Adrenal gland (tissue), 9 donors: ENCODE measurements at regions not wholly inside any gene's neighbourhood (a gene's known extent, or its start where the extent isn't known, plus 50 kb on each side); places are given as distances from the start of the nearest gene placed in this dataset.
"Not testable (repeated sequence)": the region's sequence is repeated elsewhere in the genome, so short reads cannot be mapped to it uniquely, and the experiment has no call there.

ENCODE experiments used
- DNase-seq, 7 donors: peaks; one replicate each; pipeline ENCODE4 v3.0.0-alpha.2; 2019 to 2020
- H3K27ac ChIP-seq, 5 donors: fragments of 200-600 bp; sonication (generic) in 4 of 5; 1 replicate in 3 of 5; 2 replicates in 2 of 5; pipeline versions ENCODE4 v1.5.1 to v1.8.0; 2016 to 2020; ENCODE audit warnings: mild to moderate bottlenecking in 1 of 5
- H3K27me3 ChIP-seq: fragments of 200-600 bp; 2 replicates; pipeline ENCODE4 v1.8.0; 2021
- H3K36me3 ChIP-seq, 2 donors: fragments of 200-600 bp; replicated peaks in 1 of 2; 1 replicate in 1 of 2; 2 replicates in 1 of 2; pipeline versions ENCODE4 v1.5.1 to v1.8.0; 2018 to 2022
- H3K4me1 ChIP-seq, 2 donors: fragments of 200-600 bp; replicated peaks in 1 of 2; 1 replicate in 1 of 2; 2 replicates in 1 of 2; pipeline versions ENCODE4 v1.5.1 to v1.8.0; 2018 to 2021
- H3K4me3 ChIP-seq, 4 donors: fragments of 200-600 bp; sonication (generic) in 3 of 4; one replicate each; pipeline ENCODE4 v1.5.1; 2016 to 2018
- H3K9me3 ChIP-seq, 3 donors: fragments of 200-600 bp; sonication (generic) in 1 of 3; replicated peaks in 1 of 3; 1 replicate in 2 of 3; 2 replicates in 1 of 3; pipeline versions ENCODE4 v1.5.1 to v1.8.0; 2016 to 2021
- POLR2A ChIP-seq, 2 donors: fragments of 450-650 bp; IDR thresholded peaks; one replicate each; pipeline ENCODE4 v1.6.1; 2017; ENCODE audit warnings: antibody characterized with exemption in 2 of 2, mild to moderate bottlenecking in 2 of 2, moderate library complexity in 1 of 2
- WGBS, 4 donors: extraction: QIAGEN DNeasy Blood & Tissue Kit in 2 of 4; methylation state at CpG; one replicate each; pipeline versions ENCODE4 v1.1.5 to v1.1.7; 2013 to 2017; 5-methylcytosine and 5-hydroxymethylcytosine counted together
- intact Hi-C, 2 donors: fragments of 100-400 bp; cut with DNase I; formaldehyde crosslinking; loops; one replicate each; pipeline versions ENCODE4 v1.14.1 to v1.15.0; 2022 to 2023
- TF ChIP-seq, protein P1 (sequence below), 6 experiments: fragments of 450-650 bp in 4 of 6; fragments of 200-600 bp in 2 of 6; sonication (generic) in 1 of 6; IDR thresholded peaks; 1 replicate in 5 of 6; 2 replicates in 1 of 6; pipeline versions ENCODE4 v1.5.1 to v1.8.0; 2016 to 2021; ENCODE audit warnings: antibody characterized with exemption in 6 of 6, mild to moderate bottlenecking in 2 of 6, moderate library complexity in 1 of 6
- donor health status: healthy with polysubstance abuse.
- donor health status: Bipolar disorder and iron deficiency.
- donor health status: DM: yes; HTN: yes; CAD: no.
- donor health status: DM: no; HTN: no; CAD: no.
- donor health status: DM: no; HTN: no; CAD: no.

DNA sequence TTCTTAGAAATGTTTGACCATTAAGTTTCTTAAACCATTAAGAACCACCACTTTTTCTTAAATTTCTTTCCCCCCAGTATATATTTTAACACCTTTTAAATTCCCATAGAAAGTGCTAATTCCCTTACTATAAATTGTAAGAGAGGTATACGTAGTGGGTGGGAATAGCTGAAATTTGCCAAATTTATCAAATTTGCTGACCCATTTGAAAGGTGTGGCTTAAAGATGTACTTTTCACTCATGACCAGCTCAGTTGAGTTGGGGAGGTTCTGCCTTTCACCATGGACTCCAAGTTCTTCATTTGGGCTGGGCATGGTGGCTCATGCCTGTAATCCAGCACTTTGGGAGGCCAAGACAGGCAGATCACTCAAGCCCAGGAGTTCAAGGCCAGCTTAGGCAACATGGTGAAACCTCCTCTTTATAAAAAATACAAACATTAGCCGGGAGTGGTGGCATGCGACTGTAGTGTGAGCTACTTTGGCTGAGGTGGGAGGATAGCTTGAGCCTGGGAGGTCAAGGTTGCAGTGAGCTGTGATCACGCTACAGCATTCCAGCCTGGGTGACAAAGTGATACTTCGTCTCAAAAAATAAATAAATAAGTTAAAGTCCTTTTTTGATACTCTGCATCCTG lies 133.2 kb downstream of the MRPL57 start:
- 74 to 85% (median 80%) methylated on average over 5 of the region's 5 CpGs for WGBS, 4 donors

DNA sequence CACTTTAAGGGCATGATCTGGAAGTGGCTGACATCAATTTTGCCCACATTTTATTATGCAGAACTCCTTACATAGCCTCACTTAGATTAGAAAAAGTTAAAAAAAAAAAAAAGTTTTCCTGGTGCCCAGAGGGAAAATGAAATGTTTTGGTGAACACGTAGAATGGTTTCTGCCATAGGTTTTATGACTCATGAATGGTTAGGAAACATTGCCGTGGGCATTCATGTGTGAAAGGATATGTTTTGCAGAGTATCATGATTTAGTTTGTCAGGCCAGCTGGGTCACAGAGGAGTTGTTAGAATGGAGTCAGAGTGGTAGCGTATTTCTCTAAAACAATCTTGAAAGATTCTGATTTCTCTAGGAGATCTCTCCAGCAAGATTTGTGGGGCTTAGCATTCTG lies 133.8 kb downstream of the MRPL57 start:
- Histone ChIP-seq H3K4me1 (no peaks in the 10 kb centered on the region), H3K4me3 (no peak overlapping the region), H3K27ac (no peak overlapping the region), H3K36me3 (no peaks in the 10 kb centered on the region), H3K9me3 (no peaks in the 10 kb centered on the region), H3K27me3 (no peaks in the 10 kb centered on the region)
- intact Hi-C loops, result no loop called here
- DNase-seq, result no peak
- 65 to 96% (median 77%) methylated on average over 3 of the region's 3 CpGs for WGBS, 4 donors
- TF ChIP-seq, protein P1, sequence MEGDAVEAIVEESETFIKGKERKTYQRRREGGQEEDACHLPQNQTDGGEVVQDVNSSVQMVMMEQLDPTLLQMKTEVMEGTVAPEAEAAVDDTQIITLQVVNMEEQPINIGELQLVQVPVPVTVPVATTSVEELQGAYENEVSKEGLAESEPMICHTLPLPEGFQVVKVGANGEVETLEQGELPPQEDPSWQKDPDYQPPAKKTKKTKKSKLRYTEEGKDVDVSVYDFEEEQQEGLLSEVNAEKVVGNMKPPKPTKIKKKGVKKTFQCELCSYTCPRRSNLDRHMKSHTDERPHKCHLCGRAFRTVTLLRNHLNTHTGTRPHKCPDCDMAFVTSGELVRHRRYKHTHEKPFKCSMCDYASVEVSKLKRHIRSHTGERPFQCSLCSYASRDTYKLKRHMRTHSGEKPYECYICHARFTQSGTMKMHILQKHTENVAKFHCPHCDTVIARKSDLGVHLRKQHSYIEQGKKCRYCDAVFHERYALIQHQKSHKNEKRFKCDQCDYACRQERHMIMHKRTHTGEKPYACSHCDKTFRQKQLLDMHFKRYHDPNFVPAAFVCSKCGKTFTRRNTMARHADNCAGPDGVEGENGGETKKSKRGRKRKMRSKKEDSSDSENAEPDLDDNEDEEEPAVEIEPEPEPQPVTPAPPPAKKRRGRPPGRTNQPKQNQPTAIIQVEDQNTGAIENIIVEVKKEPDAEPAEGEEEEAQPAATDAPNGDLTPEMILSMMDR (IDR thresholded peaks at IDR 0.05), result no peak
- TF ChIP-seq POLR2A (IDR thresholded peaks at IDR 0.05), result no peak

More for the DNA sequence above, 133.2 kb downstream of the MRPL57 start:
- Histone ChIP-seq H3K9me3 (no peaks in the 10 kb centered on the region), H3K4me1 (no peaks in the 10 kb centered on the region), H3K4me3 (no peak overlapping the region), H3K36me3 (no peaks in the 10 kb centered on the region), H3K27ac (no peak overlapping the region), H3K27me3 (no peaks in the 10 kb centered on the region)
- intact Hi-C loops, result no loop called here
- no peak for DNase-seq
- TF ChIP-seq, protein P1 (IDR thresholded peaks at IDR 0.05), result no peak
- TF ChIP-seq POLR2A (IDR thresholded peaks at IDR 0.05), result no peak

DNA sequence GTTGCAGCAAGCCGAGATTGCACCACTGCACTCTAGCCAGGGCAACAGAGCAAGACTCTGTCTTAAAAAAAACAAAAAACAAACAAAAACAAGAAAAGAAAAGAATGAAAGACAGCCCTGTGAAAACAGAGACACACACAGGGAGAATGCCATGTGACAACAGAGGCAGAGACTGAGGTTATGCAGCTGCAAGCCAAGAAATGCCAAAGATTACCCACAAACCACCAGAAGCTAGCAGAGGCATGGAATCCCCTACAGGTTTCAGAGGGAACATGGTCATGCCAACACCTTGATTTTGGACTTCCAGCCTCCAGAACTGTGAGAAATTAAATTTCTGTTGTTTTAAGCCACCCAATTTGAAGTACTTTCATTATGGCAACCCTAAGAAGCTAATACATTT lies 138.5 kb downstream of the MRPL57 start:
- DNase-seq, H3K9me3 ChIP-seq, H3K36me3 ChIP-seq, H3K4me3 ChIP-seq, H3K4me1 ChIP-seq, H3K27ac ChIP-seq, intact Hi-C loops, H3K27me3 ChIP-seq: not testable (repeated sequence)
- 87 to 100% (median 98%) methylated on average over 1 of the region's 1 CpG for WGBS, 4 donors

DNA sequence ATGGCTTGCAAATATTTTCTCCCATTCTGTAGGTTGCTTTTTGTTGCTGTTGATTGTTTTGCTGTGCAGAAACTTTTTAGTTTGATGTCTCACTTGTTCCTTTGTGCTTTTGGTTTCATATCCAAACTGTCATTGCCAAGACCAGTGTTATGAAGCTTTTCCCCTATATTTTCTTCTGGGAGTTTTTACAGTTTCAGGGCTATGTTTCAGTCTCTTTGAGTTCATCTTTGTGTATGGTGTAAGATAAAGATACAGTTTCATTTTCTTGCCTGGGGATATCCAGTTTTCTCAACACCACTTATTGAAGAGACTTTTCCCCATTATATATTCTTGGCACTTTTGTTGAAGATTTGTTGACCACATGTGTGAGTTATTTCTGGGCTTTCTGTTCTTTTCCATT lies 139.9 kb downstream of the MRPL57 start:
- H3K4me3 ChIP-seq, result no peak overlapping the region
- no peaks in the 10 kb centered on the region for H3K4me1 ChIP-seq
- intact Hi-C loops, result no loop called here
- DNase-seq, result no peak
- no peaks in the 10 kb centered on the region for H3K27me3 ChIP-seq
- TF ChIP-seq, protein P1 (IDR thresholded peaks at IDR 0.05), result no peak
- TF ChIP-seq POLR2A (IDR thresholded peaks at IDR 0.05), result no peak
- H3K36me3 ChIP-seq, result no peaks in the 10 kb centered on the region
- H3K9me3 ChIP-seq, result no peaks in the 10 kb centered on the region
- no peak overlapping the region for H3K27ac ChIP-seq

DNA sequence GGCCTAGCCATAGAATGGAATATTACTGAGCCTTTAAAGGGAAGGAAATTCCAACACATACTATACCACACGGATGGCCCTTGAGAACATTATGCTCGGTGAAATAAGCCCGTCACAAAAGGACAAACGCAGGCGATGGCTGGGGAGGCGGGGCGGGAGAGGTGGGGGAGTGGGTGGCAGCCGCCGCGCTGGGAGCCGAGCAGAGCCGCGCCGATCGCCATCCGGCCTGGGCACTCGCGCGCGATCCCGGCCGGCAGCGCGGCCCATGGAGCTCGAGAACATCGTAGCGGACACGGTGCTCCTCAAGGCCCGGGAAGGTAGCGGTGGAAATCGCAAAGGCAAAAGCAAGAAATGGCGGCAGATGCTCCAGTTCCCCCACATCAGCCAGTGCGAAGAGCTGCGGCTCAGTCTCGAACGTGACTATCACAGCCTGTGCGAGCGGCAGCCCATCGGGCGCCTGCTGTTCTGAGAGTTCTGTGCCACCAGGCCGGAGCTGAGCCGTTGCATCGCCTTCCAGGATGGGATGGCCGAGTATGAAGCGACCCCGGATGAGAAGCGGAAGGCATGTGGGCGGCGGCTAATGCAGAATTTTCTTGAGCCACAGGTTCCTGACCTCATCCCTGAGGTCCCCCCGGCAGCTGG lies 140.1 kb downstream of the ZDHHC20 start:
- DNase-seq, result no peak
- WGBS, 4 donors, result 35 to 61% (median 45%) methylated on average over 18 to 50 of the region's 50 CpGs
- no peak overlapping the region for H3K4me3 ChIP-seq
- H3K27ac ChIP-seq, result no peak overlapping the region
- intact Hi-C loops, result no loop called here
- H3K4me1 ChIP-seq, result no peaks in the 10 kb centered on the region
- no peaks in the 10 kb centered on the region for H3K9me3 ChIP-seq
- no peaks in the 10 kb centered on the region for H3K27me3 ChIP-seq
- H3K36me3 ChIP-seq, result no peaks in the 10 kb centered on the region
- TF ChIP-seq, protein P1 (IDR thresholded peaks at IDR 0.05), result no peak
- no peak for TF ChIP-seq POLR2A (IDR thresholded peaks at IDR 0.05)
